Stimulated activated naive CD8-positive, alpha-beta T cell treated with anti-CD3 and anti-CD28 coated beads, Interleukin-15, Interleukin-2, amounts not matched to agents 100 U/mL and 50 U/mL, for 24 hours (primary cell): ENCODE measurements at regions not wholly inside any gene's neighbourhood (a gene's known extent, or its start where the extent isn't known, plus 50 kb on each side); places are given as distances from the start of the nearest gene placed in this dataset.

Experiments used
- ATAC-seq: fragments of 150-1000 bp; cut with Tn5 transposase; one replicate; pipeline ENCODE4 v1.10.0; 2021
- DNase-seq: peaks from one replicate; pipeline ENCODE4 v3.0.0; 2021

DNA sequence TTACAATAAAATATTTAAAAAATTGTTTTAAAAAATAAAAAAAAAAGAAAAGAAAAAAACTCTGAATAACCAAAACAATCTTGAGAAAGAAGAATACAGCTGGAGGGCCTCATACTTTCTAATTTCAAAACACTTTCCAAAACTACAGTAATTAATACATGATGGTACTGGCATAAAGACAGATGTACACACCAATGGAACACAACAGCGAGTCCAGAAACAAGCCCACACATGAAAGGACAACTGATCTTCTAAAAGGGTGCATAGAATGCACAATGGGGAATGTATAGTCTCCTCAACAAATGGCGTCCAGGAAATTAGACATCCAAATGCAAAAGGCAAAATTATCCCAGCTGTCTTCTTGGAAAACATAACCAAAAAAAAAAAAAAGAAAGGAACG is 99.6 kb downstream of the LURAP1L start:
- DNase-seq (no peak), ATAC-seq (no peak)

DNA sequence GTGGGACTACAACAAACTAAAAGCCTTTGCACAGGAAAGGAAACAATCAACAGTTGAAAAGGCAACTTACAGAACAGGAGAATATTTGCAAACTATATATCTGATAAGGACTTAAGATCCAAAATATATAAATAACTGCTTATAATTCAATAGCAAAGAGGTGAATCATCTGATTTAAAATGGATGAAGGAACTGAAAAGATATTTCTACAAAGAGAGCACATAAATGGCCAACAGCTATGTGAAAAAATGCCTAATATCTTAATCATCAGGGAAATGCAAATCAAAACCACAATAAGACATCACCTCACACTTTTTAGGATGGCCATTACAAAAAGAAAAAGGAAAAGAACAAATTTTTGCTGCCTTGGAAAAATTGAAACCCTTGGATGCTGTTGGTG is 100.4 kb downstream of the LURAP1L start:
- DNase-seq: no peak
- no peak for ATAC-seq

DNA sequence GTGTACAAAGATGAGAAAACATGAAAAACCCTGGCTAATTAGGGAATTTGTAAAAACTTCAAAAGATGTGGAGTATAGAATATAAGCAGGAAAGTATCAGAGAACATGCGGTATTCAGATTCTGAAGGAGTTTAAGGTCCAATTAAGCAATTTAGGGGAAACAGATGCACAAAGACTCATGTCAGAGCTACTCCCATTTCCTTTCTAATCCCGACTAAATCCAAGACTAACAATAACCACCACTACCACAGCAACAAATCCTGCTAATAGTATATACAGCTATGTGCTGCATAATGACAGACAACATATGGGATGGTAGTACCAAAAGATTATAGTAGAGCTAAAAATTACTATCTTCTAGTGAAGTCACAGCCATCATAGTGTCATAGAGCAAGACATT is 102.1 kb downstream of the LURAP1L start:
- DNase-seq: no peak
- ATAC-seq: no peak

DNA sequence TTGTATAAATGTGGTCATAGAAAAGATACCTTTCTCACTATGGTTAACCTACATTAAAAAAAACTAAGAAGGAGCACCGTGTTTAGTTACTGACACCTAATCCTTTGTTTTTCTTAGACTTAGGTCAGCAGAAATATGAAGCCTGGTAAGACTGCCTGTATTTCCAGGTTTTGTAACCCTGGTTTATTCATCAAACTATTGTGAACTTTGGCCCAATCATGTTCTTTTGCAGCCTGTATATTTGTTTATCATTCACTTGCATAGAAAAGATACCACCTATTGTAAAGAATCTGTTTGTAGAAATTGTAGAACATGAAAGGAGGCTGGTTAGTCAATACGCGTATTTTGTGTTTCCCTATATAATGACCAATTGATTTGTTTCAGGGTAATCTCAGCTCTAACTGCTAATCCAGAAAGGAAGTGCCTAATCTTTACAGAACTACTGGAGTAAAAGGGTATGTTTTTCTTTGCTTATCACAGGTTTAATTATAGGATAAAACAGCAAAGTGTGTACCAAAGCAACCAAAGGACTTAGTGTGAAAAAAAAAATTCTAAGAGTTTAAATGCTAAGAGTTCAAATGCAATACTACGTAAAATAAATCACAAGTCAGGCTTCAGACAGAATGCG is 103.6 kb downstream of the LURAP1L start:
- no peak for ATAC-seq

DNA sequence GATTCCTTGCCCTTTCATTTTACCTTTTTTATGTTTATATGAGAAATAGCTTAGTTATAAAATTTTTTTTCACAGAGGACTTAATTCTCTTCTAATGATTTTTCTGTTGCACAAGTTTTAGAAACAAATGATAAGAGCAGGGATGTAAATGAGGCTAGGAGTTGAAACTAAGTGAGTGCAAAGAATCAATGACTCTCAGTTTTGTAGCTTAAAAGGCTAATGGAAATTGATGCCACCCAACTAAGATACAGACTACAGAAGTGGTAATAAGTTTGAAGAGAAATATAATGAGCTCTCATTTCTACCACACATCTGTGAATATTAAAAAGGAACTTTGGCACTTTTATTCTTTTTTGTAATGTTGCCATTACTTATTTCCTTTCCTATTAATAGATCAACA is 105.1 kb downstream of the LURAP1L start:
- no peak for ATAC-seq

More for the DNA sequence above, 103.6 kb downstream of the LURAP1L start:
- no peak for DNase-seq

DNA sequence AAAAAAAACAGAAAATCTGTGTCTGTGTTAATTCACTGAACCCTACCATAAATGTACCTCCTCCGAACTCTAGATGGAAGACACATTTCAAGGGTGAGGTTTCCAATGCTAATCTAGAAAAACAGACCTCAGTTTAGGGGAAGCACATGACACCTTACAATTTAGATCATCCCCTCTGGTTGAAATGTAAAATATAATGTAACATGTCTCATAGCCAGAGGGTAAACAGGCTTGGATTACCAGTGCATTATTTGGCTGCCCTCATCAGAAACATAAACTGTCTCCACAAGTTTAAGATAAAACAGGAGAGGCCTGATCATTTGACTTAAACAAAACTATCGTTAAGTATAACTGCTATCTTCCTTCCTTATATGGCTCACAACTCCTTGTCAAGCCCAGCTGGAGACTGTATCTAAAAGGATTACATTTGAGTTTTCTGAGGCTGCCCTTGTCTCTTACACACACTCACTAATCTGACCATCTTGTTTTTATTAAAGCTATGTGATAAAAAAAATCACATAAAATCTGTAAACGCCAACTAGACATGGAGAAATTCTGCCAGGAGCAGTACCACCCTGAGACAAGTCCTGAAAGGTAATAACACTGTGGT is 105.7 kb downstream of the LURAP1L start:
- no peak for ATAC-seq
- DNase-seq: no peak

More for the DNA sequence above, 105.1 kb downstream of the LURAP1L start:
- DNase-seq: no peak

DNA sequence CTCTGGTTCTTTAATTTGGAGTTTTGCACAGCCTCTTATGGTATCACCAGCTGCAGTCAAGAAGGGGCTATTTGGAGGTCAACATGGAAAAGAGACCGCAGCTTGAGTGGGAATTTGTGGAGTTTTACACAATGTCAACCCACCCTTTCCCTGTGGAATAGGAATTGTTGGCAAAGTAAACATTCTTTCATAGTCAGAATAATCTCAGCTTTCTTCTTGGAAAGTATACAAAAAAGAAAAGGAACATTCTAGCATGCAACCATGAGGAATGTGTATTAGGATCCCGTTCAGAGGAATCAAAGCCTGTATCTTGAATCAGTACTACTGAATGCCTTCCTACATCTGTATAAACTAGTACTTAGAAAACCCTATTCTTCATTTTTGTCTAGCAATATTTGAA is 107.6 kb downstream of the LURAP1L start:
- no peak for DNase-seq
- ATAC-seq: no peak

DNA sequence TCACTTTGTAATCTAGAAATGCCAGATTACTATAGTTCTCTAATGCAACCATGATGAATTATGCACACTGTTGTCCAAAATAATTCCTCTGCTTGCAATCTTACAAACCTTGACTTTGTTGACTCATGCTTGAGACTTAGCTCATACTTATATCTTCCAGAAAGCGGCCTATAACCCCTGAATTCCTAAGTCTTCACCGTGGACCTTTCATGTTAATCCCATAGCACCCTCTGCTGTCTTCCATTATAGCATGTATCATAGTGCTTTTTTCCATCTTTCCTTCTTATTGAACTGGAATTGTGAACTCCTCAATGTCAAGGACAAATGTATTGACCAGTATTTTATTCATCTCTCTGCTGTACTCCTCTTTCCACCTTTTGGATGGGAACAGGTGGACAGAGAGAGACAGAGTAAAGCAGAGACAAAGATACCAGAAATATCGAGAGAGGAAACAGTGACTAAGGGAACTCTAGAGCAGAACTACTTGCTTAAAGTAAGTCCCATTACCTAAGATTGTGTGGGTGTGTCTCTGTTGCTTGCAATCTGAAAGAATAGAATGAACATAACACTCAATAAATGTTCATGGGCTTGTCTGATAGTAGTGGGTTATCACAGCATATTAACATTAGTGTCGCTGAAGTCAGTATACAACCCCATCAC is 110.0 kb downstream of the LURAP1L start:
- DNase-seq: no peak

DNA sequence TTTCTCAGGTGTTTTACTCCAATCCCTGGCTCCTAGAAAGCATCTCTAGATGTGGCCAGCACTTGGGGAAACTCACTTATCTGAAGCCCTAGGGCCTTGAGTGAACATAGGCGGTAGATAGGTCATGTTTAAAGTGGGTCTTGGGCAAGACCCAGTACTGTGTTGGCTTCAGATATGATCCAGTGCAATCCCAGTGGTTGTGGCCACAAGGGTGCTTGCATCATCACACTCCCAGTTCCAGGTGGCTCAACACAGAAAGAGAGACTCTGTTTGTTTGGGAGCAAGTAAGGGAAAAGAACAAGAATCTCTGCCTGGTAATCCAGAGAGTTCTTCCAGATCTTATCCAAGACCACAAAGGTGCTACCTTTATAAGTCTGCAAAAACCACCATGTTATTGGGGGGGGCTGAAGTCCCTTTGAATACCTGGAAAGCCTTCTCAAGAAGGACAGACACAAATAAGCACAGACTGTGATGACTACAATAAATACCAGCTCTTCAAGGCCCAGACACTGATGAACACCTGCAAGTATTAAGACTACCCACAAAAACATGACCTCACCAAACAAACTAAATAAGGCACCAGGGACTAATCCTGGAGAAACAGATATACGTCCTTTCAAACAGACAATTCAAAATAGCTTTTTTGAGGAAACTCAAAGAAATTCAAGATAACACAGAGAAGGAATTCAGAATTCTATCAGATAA is 114.7 kb downstream of the LURAP1L start:
- DNase-seq (no peak), ATAC-seq (no peak)

More for the DNA sequence above, 110.0 kb downstream of the LURAP1L start:
- no peak for ATAC-seq

DNA sequence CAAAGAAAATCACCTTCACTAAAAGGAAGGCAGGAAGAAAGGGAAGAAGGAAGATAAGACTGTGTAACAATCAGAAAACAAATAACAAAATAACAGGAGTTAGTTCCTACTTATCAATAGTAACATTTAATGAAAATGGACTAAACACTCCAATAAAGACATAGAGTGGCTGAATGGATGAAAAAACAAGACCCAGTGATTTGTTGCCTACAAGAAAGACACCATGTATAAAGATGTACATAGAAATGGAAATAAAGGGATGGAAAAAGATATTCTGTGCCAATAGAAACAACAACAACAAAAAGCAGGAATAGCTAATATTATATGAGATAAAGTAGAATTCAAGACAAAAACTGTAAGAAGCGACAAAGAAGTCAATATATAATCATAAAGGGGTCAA is 116.8 kb downstream of the LURAP1L start:
- ATAC-seq (no peak), DNase-seq (no peak)

DNA sequence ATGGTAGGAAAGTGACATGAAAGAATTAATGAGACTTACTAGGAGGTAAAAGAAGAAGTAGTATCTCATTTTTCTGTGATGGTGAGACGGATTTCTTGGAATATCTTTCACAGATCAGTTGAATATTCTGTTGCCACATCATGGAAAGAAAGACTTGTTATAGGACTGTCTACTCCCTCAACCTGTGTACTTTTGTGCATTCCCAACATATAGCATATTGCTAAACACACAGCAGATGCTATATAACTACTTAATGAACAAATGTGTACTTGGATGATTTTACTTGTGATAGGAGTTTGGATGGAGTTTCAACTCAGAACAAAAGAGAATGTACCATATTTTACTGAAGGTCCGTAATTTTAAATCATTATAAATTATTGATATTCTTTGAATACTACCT is 128.5 kb downstream of the LURAP1L start:
- ATAC-seq (no peak), DNase-seq (no peak)

DNA sequence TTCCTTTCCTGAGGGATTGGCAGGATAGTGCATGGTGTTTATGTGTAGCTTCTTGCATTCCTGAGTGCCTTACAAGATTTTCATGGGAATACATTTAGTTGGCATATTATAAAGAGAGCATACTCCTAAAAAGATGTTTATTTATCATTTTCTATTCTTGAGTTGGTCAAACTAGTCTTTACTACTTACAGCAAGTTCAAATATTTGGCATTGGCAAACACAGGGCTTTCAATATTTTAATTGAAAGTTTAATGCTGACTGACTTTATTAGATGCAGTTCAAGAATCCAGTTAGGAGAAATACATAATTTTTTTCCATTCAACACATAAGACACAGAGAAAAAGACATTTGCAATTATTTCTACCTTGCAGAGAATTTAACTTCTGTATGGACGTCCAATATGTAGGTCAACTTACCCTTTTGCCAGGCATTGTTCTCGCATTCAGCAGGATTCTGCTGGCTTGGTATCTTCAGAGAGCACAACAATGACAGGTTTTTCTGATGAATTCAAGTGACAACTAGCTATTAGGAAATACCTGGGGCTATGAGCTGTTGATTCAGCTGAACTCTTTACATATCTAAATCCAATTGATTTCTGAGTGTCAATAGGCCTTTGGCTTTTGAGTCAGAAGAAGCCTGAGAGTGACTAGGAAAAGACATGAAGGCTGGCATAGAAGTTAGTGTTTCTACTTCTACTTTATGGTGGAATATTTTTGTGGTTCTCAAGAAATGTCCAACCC is 129.6 kb downstream of the LURAP1L start:
- ATAC-seq (no peak), DNase-seq (no peak)

DNA sequence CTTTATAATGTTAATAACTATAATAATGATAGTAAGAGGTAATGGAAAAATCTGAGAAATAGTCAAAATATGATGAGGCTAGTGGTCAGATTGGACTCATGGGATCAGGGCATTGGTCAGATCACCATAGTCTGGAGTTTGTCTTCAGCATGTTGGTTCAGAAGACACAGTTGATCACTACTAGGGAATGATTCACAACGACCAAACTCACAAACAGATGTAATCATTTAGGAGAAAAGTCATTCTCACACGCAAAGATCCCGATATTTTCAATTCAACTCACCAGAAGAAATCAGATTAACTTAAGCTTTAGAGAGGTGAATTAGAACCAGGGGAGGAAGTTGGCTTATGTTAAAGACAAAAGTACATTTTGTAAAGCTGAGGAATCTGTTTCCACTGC is 131.8 kb downstream of the LURAP1L start:
- no peak for ATAC-seq
- no peak for DNase-seq

DNA sequence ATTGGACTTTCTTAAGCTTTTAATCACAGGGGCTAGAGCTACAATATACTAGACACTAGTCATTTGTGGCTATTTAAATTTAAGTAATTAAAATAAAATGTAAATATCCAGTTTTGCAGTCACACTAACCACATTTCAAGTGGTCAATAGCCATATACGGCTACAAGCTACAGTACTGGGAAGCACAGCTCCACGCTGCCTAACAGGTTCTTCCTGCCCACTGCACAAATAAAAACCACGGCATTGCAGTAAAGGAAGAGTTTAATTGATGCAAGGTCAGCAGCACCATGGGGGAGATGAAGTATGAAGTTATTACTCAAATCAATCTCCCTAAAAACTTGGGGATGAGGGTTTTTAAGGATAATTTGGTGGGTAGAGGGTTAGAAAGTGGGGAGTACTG is 134.1 kb downstream of the LURAP1L start:
- no peak for ATAC-seq

DNA sequence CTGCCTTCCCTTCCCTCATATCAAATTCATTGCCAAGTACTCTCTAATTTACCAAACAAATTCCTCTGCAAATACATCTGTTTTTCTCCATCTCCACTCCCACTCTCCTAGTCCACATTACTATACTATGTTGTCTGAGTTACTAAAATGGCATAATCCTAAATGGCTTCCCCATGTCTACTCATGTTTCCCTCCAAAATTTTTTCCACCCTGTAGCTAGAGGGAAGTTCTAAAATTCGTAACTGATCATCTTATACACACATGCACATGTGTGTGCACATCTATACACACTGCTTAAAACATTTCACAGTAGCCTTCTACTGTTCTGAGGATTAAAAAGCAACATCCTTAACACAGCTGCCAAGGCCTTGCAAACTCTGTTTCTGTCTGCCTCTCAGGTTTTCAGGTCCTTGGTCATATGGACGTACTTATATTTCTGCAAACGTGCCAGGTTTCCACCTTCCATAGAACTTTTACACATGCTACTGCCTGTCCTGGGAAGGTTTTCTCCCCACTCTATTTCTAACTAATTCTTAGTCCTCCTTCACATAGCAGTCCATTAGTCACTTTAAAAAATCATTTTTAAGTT is 140.6 kb downstream of the LURAP1L start:
- no peak for DNase-seq
- no peak for ATAC-seq

More for the DNA sequence above, 134.1 kb downstream of the LURAP1L start:
- DNase-seq: no peak

DNA sequence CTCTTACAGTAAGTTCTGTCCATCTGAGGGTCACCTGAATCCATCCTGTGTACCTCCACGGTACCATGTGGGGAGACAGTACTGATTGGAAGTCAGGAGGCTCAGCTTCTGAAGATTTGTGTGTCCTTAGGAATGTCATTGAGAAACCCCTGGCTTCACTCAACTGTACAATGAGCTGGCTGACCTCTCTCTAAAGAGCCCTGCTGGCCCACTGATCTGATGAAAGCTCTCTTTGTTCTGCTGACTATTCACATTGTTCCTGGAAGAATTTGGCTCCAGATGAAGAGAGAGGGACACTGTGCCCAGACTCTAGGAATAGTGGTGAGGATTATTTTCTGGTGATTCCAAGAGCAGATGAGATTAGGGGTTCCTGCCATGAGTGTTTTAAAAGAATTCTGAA is 141.2 kb downstream of the LURAP1L start:
- no peak for ATAC-seq
- DNase-seq: no peak

DNA sequence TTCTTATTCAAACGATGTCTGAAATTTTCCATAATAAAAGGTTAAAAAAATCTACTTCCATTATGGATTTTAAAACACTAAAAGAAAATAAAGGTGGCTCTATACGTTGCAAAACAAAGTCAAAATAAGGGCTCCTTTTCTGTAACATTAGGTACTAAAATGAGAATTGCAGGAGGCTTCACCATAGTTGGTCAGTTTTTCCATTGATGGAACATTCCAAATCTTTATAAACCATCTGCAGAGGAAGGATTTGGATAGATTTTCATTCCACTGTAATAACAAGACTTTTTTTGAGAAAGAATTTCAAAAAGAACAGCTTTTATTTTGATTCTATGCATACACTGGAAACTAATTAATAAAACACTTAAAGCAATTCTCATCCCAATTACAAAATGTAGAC is 145.6 kb downstream of the LURAP1L start:
- no peak for ATAC-seq
- no peak for DNase-seq

DNA sequence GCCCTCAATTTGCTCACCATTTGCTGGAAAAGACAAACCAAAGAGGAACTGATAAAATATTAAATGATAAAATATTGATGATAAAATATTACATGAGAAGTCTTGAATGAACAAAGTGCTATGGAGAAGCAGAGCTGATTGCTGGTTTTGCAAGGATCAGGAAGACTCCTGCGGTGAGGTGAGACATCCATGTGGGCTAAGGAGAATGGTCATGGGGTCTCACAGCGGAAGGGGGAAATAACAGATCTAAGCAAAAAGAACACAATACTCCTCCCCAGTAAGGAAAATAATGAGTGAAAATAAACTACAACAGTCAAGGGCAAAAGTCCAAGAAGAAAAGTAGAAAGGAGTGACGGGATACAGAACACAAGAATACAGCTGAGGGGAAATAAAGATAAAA is 146.8 kb downstream of the LURAP1L start:
- ATAC-seq: no peak
- DNase-seq: no peak

DNA sequence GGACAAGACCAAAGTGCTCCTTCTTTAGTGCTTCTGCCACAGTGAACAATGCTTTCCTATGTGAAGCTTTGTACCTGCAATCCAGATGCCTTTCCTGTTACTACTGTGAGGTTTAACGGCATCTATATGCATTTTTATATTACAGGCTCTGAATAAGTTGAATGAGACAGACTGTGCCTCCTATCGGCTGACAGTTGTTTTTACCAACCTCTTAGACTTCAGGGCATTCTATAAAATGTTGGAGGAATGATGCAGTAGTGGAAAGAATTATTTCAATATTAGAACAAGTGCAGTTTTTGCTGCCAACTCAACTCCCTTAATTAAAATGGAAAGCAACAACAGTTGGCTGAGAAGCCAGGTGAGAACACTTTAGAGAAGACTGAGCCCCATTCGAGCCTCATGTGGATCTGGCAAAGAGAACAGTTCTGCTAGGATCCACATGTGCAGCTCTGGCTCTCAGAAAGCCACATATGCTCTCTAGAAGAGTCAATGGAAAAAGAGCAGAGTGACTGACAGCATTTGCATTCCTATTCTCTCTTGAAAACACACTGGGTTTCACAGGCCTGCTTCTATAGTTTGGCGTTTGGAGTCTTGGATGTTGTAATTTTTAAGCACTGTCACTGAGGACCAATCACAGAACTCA is 147.5 kb downstream of the LURAP1L start:
- ATAC-seq (no peak), DNase-seq (no peak)

DNA sequence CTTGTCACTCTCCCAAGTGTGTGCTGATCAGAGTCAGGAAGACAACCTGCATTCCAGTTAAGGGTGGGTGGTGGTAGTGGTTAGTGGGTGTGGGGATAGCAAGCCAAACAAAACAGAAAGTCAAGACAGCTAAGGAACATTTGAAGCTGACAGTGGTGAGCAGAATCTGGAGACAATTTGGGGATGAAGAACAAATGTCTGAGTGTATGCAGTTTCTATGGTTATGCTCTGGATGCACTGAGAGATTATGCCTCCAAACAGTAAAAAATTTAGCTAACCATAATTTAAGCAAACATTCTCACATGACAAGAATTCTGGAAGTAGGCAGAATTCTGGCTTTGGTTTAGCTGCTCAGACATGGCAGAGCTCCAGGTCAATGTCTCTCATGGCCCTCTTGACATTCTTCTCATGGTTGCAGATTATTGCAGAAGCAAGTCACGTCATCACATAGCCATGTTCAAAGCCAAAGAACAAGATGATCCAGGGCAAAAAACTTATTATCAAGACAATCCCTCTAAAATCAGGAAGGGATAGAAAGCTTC is 148.7 kb downstream of the LURAP1L start:
- ATAC-seq: no peak

DNA sequence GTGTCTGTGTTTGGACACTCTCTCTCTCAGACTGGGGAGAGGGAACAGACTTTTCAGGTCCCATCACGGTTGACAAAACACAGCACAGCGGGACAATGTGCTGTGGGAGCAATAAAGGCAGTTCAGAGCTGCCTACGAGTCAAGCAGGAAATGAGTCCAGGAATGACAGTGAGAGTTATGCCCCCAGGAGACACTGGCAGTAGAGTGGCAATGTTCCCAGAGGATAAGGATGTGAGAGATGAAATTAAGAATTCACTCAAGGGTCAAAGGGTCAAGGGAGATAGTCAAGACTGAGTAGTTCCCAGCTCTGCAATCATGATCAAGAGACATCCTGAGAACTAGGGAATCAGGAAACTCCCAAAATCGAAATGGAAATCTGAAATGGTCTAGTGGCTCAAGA is 156.1 kb downstream of the LURAP1L start:
- ATAC-seq (no peak), DNase-seq (no peak)

More for the DNA sequence above, 148.7 kb downstream of the LURAP1L start:
- no peak for DNase-seq
